UCSD-AML1 (cell line): ENCODE measurements at regions not wholly inside any gene's neighbourhood (a gene's known extent, or its start where the extent isn't known, plus 50 kb on each side); places are given as distances from the start of the nearest gene placed in this dataset.

Source experiments
- DNase-seq: peaks from one replicate; lab custom pipeline; 2025; ENCODE audit not compliant: unreplicated experiment; lab: John Stamatoyannopoulos, UW

DNA sequence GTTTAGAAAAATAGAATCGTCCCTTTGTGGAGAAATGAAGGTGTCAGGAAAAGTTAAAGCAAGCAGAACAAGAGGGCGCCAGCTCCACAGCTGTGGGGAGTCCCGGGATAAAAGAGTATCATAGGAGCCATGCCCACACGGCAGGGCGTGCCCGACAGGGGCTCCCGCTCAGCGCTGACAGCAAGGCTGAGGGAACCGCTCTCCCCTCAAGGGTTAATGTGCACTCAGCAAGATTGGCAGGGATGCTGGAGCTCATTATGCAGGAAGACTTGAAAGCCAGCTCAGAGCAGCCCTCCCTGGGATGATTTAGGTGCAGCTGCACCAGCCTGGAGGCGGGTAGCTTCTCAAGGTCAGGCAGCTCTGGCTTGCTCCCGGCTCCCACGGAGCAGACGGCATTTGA, 500.2 kb downstream of the EIPR1 start:
- no peak for DNase-seq

DNA sequence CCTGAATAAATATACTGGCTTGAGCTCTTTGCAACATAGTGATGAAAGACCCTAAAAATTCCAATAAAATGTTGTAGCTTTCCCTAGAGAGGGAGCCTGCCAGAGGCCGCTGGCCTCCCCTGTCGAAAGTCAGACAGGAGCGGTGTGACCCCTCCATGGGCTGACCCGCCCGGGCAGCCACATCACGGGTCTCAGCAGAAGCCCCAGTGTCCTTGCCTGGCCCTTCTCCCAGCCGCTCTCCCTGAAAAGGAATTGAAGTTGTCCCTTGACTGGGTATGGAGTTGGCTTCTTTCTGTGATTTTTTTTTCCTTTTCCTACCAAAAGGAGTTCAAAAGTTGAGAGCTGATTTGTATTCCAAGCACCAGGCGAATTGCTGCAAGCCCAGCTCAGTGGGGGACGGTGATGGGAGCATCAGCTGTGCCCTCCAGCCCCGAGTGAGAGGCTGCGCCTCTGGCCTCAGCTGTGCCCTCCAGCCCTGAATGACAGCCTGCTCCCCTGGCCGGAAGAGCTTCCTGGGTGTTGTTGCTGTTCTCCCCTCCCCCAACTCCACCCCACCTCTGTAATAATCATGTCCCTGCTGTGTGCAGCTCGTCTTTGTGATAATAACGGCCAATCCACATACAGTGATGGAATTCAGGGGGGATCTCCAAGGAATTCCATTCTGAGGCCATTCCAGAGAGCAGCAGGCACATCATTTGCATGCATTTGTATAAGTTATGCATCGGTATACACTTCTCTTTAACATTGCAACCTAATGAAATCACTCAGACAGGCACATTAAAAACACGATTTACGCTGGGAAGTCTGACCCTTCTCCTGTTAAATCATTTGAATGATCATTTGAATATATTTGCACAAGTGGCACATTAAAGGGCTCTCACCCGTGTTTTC, 501.0 kb downstream of the EIPR1 start:
- DNase-seq = no peak

DNA sequence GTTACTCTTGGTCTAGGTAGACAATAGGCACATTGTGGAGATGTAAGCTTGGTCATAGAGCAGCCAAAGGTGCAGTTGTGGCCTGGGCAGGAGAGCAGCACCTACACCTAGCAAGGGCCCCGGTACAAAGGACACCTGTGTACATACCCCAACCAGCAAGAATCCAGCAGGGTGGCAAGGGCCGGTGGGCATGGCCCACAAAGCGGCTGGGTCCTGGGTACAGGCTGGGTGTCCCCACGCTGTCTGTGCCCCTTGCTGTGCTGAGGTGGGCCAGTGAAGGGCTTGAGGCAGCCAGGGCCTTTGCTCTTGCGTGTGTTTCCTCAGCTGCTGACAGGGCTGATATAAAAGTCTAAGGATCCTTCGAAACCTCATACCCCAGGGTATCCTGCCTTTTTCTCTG, 501.8 kb downstream of the EIPR1 start:
- DNase-seq = no peak

DNA sequence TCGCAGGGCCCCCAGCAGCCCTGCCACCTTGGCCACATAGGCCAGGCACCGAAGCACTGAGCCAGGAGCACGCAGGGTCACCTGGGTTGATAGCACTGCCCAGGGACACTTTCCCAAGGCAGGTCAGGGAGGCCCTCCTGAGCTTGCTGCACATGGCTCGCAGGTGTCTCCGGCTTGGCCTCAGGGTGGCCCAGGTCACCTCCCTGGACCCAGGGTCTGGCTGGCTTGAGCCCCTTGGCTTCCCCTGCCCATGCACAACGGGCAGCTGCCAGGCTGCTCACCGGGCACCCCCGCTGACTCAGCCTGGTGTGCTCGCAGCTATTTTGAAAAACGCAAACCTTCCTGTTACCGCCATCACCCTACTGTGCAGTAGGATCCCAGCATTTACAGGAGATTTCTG, 502.3 kb downstream of the EIPR1 start:
- no peak for DNase-seq

DNA sequence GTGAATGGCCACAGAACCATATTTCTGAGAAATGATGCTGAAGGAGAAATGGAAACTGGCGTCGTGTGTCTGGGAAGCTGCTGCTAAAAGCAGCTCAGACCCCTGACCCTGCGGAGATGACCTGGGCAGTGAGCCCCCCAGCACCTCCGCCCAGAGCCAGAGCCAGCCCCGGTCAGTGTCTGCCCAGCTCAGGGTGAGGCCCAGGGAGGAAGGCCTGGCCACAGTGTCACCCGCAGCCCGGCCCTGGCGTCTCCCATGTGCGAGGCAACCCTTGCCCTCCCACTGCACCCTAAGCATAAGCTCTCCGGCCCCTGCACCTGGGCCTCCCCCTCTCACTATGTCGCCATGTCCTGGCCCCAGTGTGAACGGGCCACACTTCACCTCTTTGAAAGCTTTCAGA, 502.8 kb downstream of the EIPR1 start:
- DNase-seq = no peak

DNA sequence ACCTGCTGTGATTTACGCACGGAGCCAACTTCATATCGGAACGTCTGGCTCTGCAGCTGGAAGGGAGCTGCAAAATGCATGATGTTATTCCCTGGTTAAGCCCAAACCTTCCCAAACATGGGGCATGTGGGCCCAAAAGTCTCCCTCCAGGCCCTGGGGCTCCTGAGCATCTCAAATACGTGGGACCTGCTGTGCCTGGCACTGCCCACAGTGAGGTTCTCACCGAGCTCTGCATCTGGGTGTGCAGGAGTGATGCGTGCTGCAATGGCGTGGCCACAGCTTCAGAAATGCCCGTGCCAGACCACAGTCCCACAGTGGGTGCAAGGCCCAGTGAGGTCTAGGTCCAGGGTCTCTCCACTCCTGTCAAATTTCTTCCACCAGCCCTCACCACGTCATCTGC, 503.3 kb downstream of the EIPR1 start:
- DNase-seq = no peak

DNA sequence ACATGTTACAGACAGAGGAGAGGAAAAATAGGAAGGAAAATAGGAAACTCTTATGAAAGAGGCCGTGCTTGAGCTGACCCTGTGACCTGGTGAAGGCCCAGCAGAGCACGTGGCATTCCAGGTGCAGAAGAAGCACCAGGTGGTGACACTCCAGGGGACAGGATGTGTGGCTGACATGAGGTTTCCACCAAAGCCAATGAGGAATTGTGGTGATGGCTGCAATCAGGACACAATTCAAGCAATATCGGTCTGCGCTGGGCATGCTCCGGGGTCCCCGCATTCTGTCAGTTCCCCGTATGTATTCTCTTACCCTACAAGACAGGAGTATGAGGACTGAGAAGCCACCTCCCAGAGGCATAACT, 504.2 kb downstream of the EIPR1 start:
- no peak for DNase-seq

DNA sequence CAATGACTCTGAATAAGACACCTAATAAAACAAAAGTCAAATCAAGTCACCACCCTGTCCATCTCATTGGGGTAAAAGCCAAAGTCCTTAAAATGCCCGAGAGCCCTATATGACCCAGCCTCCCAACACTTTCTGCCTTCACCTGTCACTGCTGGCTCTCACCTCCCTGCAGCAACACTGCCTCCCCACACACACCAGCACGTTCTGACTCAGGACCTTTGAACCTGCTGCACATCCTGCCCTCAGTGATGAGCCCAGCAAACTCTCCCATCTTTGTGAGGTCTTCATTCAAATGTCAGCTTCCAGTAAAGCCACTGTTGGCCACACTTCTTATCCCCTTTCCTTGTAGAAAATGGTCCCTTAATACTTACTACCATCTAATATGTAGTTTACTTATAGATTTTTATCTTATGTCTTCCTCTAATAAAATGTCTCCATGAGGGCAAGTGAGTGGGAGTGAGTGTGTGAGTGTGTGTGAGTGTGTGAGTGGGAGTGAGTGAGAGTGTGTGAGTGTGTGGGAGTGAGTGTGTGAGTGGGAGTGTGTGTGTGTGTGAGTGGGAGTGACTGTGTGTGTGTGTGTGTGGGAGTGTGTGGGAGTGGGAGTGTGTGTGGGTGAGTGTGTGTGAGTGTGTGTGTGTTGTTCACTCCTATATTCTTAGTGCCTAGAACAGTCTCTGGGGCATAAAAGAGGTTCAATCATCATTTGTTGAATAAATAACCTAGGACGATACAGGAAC, 504.7 kb downstream of the EIPR1 start:
- DNase-seq = no peak

DNA sequence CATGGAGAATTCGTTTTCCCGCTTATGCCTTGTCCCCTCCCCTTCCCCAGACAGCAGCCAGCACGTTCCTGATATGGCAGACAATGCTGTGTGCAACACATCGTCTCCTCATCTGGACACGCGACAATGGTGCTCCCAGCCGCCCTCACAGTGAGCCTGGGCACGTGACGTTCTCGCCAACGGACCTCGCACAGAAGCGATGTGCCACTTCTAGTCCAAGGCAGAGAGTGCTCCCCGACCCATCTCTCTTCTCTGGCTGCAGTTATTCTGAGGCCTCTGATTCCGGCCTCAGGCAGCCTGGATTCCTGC, 505.4 kb downstream of the EIPR1 start:
- no peak for DNase-seq

DNA sequence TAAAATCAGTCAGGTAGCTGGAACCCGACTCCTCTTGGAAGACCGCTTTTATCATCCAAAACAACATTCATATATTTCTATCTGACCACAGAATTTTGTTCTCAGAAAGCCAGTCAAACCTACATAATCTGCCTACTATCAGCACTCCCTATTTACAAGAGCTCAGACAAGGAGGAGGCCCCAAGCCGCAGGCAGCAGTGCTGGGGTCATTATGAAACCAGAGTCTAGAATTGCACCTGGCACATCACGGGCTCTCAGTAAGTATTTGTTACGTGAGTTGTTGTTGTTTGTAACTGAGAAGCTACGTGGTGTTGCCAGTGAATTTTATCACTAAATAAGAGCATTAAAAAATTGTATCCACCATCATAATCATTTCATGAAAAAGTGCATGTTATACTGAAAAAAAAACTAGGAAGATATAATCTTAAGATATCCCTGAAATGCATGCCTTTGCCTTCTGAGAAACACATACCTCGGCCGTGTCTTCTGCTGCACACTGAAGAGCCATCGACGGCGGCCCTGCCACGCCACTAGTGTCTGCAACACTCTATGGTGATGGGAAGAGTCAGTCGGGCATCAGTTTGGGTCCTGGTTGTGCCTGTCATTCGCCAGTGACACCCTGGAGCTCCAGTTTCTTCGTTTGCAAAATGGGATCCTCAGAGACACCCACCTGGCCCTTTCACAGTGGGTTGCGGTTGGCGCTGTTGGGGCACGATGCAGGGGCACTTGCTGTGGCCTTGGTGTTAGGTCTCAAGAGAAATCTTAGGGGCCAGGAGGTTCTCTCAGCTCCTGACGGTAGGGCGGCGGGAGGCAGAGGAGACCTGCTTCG, 505.9 kb downstream of the EIPR1 start:
- DNase-seq = no peak

DNA sequence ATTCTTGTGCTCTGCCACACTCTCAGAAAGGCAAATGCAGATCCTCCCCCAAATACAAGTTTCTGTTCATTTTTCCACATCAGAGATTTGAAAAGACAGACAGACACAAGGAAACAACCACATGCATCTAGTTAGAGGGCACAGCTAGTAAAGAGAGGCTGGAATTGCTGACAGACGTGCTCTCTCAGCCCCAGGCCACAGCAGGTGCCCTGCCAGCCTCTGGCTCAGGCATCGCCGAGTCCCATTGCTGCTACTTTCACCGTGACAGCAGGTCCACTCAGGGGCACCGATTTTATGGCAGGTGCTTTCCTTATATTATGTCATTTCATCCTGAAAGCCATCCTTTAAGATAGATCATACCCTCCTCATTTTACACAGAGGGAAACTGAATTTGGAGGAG, 507.5 kb downstream of the EIPR1 start:
- DNase-seq = no peak

DNA sequence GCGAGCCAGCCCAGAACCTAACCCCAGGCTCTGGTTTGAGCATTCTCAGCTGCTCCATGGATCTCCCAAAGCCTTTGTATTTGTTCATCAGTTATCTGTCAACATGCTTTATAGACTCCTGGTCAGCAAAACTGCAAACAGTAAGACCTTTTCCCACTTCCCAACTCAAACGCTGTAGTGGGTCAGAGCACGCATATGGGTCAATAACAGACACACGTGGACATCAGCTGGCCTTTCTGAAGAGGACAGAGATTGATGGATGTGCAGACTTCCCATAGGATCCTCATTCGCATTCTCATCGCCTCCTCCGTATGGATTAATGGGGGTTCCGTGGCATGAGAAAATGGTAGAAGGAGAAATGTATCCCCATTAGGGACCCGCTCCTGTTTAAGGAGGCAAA, 508.1 kb downstream of the EIPR1 start:
- no peak for DNase-seq

DNA sequence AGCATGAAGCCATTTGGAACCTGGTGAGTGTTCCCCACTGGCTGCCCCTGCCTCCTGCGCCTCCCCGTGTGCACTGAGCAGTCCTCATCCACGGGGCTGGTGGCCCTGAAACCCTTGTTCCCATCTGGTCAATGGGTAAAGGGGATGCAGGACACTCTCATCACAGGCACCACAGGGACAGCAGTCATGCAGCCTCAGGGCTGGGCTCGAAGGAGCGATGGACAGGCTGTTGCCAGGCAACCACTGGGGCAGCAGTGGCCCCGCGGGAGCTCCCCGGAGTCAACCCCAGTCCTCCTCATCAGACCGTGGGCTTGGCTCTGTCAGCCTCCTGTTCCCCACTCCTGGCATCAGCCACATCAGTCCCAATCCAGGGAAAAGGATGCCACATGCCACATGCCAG, 509.5 kb downstream of the EIPR1 start:
- DNase-seq = no peak

DNA sequence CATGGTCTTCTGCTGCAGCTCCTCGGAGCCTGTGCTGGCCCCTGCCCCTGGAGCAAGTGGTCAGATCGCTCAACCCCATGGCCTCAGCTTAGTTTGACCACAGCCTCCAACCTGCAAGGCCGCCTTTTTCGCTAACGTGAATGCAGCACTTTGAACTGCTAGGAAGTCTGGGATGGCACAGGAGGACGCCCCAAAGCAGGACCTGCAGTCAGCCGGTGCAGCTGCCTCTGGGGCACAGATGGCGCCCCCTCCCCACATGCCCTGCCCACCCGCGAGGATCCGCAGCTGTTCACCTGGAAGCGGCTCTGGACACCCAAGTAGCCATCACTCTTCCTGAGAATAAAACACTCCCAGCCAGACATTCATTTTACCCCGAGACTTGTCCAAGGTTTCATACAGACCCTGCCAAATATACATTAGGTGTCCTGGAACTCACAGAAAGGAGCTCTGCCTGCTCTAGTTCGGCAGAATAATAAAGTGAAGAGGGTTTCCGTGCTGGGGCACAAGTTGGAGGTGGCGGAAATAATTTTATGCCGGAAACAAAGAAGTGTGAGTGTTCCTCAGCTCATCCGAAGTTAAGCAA, 510.1 kb downstream of the EIPR1 start:
- no peak for DNase-seq

DNA sequence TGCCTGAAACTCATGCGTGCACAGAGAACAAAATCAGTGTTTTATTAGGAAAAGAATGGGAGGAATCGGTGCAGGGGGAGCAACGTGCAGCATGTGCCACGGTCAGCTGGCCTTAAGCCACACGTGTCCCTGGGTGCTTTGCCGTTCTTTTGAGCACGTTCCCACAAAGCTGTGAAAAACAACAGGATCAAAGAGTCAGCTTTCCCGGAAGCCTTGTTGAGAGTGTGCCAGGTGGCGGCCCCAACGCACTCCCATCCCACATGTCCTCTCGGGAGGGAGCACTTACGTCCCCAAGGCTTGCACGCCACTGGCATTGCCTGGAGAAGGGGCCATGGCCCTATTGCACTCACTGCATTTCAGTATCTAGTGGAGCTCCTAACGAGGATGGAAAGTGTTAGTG, 511.2 kb downstream of the EIPR1 start:
- no peak for DNase-seq

DNA sequence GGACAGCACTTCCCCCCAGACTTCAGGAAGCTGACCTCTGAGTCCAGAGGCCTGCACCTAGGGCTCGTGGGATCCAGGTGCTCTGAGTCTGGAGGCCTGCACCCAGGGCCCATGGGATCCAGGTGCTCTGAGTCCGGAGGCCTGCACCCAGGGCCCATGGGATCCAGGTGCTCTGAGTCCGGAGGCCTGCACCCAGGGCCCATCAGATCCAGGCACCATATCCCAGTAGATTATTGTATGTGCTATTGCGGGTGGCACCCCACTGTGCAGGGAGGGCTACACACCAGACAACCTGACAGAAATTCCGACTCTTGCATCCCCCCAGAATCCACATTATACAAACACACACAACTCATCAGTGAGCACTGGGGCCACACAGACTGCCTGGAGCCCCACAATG, 515.2 kb downstream of the EIPR1 start:
- no peak for DNase-seq

DNA sequence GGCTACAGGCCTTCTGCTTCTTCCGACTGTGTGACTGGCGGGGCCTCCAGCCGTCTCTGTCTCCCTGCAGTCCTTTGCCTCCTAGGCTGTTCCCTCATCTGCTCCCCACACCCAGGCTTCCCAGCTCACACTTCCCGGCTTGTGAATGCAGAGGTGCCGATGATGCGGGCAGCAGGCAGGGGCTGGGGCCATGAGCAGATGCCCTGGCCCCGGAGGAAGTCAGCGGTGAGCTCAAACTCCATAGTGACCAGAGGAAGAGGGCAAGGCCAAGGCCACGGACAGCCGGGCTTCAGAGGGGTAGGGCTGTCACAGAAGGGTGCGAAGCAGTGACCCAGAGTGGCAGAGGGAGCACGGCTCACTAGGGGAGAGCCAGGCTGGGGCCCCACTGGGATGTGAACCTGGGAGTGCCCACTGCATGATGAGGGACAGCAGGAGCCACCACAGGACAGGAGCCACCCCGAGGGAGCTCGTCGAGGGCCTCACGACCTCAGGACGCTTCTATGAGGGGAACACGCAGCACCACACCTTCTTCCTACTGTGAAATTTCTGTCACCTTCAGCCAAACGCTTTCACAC, 515.9 kb downstream of the EIPR1 start:
- no peak for DNase-seq

DNA sequence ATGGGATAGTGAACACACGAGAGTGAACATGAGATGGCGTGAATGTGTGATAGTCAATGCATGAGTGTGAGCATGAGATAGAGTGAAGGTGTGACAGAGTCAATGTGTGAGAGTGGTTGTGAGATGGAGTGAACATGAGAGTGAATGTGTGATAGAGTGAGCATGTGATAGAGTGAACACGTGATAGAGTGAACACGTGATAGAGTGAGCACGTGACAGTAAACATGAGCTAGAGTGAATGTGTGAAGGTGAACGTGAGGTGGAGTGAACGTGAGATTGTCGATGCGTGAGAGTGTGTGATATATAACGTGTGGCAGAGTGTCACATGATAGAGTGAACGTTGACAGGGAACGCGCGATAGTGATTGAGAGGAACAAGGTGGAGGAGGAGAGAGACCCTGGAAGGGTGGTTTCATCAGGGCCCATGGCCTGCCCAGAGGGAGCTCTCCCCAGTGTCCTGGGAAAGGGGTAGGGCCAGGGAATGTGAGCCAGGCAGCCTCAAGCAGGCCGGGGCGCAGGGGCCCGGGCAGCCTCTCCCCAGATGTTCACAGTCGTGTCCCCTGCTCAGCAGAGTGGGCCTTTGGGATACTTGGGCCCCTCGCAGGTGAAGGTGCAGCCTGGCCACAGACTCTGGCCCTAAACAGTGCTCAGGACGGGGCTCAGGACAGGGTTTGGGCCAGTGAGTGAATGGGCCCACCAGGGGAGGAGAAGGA, 516.9 kb downstream of the EIPR1 start:
- DNase-seq = no peak

DNA sequence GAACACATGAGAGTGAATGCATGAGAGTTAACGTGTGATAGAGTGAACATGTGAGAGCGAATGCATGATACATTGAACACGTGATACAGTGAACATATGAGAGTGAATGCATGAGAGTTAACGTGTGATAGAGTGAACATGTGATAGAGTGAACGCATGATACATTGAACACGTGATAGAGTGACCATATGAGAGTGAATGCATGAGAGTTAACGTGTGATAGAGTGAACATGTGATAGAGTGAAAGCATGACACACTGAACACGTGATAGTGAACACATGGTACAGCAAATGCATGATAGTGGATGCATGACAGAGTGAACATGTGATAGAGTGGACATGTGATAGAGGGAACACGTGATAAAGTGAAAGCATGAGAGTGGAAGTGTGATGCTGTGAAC, 517.9 kb downstream of the EIPR1 start:
- no peak for DNase-seq

DNA sequence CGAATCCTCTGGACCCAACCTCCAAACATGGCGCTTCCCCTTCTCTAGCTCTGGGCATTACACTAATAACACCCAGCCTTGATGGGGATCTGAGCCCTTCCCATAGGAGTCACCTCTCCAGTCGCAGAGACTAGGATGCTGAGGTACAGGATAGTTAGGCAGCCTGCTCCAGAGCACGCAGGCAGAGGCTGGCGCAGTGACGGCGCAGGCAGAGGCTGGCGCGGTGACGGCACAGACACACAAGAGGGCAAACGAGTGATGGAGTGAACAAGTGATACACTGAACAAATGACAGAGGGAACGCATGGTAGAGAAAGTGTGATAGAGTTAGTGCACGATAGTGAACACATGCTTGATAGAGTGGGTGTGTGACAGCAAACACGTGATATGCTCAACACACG, 518.5 kb downstream of the EIPR1 start:
- no peak for DNase-seq
